GM21737 (cell line): ENCODE measurements at regions not wholly inside any gene's neighbourhood (a gene's known extent, or its start where the extent isn't known, plus 50 kb on each side); places are given as distances from the start of the nearest gene placed in this dataset.

ENCODE experiments used
- ATAC-seq: cut with Tn5 transposase; IDR thresholded peaks from one replicate; pipeline ENCODE4 v1.9.1; 2021; ENCODE audit warnings: mild to moderate bottlenecking, moderate library complexity; ENCODE audit not compliant: unreplicated experiment

DNA sequence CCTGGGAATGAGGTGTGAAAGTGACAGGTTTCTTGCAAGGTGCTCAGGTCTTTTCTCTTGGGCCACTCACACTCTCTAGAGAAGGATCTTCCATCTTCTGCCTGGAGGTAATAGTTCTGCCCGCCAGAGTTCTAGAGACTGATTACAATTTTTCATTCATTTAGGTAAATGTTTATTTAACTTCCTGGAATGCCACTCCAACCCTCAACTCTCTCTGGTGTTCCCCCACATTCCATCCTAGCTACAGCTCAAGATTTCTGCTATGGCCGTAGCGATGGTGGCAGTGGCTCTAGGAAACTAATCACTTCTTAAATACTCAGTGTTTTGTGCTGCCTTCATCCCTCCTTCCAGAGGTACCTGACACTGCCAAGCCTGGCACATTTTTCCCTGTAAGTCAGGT lies 174.6 kb downstream of the WDR11 start:
- no peak for ATAC-seq

- no peak for ATAC-seq
Observed at GRCh38 chr10:121027371-121027770, 176.2 kb downstream of the WDR11 start.

- no peak for ATAC-seq
Observed at GRCh38 chr10:121032460-121032859, 181.3 kb downstream of the WDR11 start.

- ATAC-seq: no peak
Observed at GRCh38 chr10:121033366-121033765, 182.2 kb downstream of the WDR11 start.

DNA sequence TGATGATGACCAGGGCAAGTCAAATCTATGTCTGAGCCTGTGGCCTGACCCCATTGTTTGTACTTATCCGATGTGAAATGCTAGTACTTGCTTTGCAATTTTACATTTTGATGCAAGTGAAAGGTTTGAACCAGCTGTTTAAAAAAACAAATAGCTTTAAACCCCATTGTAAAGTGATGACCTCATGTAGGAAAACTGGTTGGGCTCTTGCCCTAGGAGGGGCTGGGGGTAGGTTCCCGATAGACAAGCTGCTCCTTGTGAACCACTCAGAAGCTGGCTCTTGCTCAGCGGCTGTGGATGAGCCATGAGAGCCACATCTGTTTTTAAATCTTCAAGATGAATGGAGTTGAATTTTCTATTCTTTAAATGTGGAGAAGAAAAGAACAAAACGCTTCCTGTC lies 185.3 kb downstream of the WDR11 start:
- ATAC-seq: no peak

DNA sequence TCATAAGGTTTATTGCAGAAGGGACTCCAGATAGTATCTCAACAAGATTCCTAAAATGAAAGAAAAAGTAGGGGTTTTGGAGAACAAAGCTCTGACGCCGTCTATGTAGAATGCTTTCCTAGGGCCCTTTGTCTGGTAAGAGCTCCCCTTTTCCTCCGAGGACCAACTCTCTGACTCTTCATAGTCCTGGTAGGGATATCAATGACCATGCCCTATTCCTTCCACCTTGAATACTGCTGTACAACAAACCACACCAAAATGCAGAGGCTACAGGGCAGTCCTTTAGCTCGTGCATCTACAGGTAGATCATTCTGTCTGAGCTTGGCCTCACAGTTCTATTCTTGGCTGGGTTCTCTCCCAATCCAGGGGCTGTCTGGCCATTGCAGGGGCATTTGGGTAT lies 190.3 kb downstream of the WDR11 start:
- ATAC-seq: no peak

- no peak for ATAC-seq
Observed at GRCh38 chr10:121041906-121042305, 190.7 kb downstream of the WDR11 start.

DNA sequence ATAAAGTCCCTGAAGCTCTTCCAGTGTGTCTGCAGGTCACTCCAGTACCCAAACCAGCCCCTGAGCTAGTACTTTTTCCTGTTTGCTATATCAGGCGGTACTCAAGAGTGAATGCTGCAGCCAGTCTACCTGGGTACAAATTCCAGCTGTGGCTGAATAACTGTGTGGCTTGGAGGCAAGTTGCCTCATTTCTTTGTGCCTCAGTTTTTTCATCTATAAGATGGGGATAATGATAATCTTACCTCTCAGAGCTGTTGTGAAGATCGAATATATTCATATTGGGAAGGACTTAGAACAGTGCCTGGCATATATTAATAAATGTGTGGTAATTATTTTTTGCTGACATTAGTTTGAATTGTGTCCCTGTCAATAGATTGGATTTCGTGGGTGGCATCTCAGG lies 191.2 kb downstream of the WDR11 start:
- ATAC-seq: no peak

- ATAC-seq: no peak
Observed at GRCh38 chr10:121043124-121043849, 192.1 kb downstream of the WDR11 start.

DNA sequence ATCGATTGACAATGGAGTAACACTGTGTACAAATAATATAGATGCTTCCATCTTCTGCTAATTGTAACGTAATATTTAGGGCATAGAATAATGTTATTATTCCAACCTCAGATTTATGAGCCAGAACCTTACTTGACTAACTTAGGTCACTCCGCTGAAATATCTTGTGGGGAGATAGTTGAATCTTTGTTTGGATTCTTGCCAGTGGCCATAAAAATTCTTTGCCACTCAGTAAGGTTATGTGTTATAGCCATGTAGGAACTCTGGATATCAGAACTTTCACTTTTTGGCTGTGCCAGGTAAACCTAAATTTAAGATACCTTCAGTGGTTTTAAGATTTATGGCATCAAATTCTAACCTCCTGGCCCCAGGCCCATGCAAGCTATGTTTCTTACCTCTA lies 197.6 kb downstream of the WDR11 start:
- no peak for ATAC-seq

DNA sequence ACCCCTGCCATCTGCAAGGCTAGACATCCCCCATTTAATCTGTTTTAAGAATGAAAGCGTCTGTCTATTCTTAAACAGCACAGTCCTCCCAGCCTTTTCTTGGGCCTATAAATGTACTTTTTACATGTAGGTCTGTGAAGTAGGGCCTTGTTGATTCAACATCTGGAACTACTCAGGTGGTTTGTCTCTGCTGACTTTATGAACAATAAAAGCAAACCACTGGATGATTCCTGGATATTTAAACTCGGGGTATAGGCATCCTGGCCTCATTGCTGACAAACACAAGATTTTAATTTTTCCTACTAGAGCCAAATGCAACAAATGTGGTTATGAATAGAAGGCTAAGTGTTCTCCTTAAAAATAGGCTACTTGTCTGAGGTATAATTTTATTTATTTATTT lies 198.3 kb downstream of the WDR11 start:
- no peak for ATAC-seq

DNA sequence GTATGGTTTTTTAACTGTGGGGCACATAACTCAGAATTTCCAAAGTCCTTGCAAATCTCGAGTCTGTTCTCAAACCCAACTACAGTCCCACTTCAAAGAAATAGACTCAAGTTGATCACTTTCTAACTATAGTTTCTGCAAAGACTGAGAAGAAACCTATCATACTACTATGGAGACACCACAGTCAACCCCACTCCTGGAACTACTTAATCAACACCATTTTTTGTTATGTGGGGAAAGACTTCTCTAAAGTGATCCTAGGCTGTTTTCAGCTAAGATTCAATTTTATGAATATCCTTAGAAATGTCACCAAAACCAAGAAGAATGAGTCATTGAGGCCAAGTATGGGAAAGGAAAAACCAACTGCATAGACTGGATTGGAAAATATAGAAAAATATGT lies 198.8 kb downstream of the WDR11 start:
- ATAC-seq: no peak

GRCh38 chr10:121051171-121051570 lies 200.0 kb downstream of the WDR11 start:
- ATAC-seq: no peak

DNA sequence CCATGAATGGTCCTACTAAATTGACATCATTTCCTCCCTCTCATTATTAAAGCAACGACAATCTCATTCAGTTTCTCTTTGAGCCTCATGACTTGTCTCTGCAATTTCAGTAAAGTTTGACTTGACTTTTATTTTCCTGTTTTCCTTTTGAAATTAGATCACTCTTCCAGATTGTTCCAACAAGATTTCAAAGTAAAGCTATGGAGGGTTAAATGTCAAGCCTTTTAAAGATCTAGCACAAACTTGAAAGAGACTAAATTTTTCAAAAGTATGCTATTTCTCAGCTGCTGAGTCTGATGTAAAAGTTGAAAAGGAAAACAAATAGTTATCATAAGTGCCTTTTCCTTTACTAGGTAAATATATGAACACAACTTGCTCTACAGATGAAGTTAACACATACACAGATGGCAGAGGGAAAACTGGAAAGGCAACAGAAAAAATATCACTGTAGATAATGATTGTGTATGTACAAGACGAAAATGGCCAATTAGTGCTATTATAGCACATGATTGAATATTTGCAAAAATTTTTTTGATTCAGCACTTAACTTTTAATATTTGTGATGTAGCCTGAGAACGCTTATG lies 200.6 kb downstream of the WDR11 start:
- ATAC-seq: no peak

- ATAC-seq: no peak
Observed at GRCh38 chr10:121053151-121053550, 202.0 kb downstream of the WDR11 start.

- no peak for ATAC-seq
Observed at GRCh38 chr10:121054874-121055273, 203.7 kb downstream of the WDR11 start.

GRCh38 chr10:121057269-121057668 lies 206.1 kb downstream of the WDR11 start:
- no peak for ATAC-seq

- no peak for ATAC-seq
Observed at GRCh38 chr10:121058082-121058481, 206.9 kb downstream of the WDR11 start.

- no peak for ATAC-seq
Observed at GRCh38 chr10:121059351-121059750, 208.2 kb downstream of the WDR11 start.

DNA sequence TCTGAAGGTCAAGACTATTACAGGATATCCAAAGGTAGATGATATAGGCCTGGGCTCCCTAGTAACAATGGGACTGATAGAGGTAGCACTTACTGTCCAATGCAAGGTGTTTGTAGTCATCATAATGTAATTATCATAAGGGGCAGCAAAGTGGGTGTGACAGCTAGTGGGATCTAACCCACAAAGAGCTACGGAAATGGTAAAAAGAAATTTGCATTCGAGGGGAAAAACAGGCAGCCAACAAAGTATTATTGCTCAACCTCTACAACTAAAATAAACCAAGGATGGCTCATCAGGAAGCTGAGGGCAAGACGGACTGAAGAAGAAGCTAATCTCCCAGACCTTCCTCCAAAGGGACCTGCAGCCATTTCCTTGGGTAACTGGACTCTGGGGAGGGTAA lies 211.0 kb downstream of the WDR11 start:
- no peak for ATAC-seq

- ATAC-seq: no peak
Observed at GRCh38 chr10:121063744-121064143, 212.6 kb downstream of the WDR11 start.

DNA sequence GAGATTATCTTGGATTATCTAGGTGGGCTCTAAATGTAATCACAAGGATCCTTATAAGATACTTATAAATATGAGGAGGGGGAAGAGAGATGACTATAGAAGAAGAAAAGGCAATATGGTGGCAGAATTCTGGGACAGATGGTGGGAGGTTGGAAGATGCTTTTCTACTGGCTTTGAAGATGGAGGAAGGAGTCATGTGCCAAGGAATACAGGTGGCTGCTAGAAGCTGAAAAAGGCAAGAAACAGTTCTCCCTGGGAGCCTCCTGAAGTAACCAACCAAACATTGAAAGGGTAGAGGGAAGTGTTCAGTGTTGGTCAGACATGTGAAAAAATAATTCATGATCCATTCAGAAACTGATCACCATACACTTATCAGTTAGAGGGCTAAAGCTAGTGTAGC lies 213.3 kb downstream of the WDR11 start:
- no peak for ATAC-seq

DNA sequence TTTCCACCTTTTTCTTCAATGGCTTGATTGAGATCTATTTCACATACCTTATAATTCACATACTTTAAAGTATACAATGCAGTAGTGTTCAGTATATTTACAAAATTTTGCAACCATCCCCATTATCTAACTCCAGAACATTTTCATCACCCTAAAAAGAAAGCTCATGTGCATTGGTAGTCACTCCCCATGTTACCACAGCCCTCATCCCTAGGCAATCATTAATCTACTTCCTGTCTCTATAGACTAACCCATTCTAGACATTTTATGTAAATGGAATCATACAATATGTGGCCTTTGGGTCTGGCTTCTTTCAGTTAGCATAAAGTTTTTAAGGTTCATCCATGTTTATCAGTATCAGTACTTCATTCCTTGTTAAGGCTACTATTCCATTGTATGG lies 214.2 kb downstream of the WDR11 start:
- ATAC-seq: no peak
